Adrenal gland (tissue), 5 donors: ENCODE measurements at regions not wholly inside any gene's neighbourhood (a gene's known extent, or its start where the extent isn't known, plus 50 kb on each side); places are given as distances from the start of the nearest gene placed in this dataset.

Experiments used
- POLR2A ChIP-seq, 2 donors: fragments of 450-650 bp; IDR thresholded peaks; one replicate each; pipeline ENCODE4 v1.6.1; 2017; ENCODE audit warnings: antibody characterized with exemption in 2 of 2, mild to moderate bottlenecking in 2 of 2, moderate library complexity in 1 of 2
- TF ChIP-seq, protein P1 (sequence below), 6 experiments: fragments of 450-650 bp in 4 of 6; fragments of 200-600 bp in 2 of 6; sonication (generic) in 1 of 6; IDR thresholded peaks; 1 replicate in 5 of 6; 2 replicates in 1 of 6; pipeline versions ENCODE4 v1.5.1 to v1.8.0; 2016 to 2021; ENCODE audit warnings: antibody characterized with exemption in 6 of 6, mild to moderate bottlenecking in 2 of 6, moderate library complexity in 1 of 6
- donor health status: DM: no; HTN: no; CAD: no.

DNA sequence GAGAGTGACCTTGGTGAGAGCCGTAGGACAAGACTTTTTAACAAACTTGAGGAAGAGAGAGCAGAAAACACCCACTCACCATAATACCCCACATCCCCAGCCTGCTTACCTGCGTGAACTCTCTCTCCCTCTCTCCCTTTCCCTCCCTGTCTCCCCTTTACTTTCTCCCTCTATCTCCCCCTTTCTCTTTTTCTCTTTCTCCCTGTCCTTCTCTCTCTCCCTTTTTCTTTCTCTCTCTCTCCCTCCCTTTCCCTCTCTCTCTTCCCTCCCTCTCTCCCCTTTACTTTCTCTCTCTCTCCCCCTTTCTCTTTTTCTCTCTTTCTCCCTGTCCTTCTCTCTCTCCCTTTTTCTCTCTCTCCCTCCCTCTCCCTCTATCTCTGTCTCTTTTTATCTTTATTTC lies 464.0 kb upstream of the AUTS2 start:
- no peak for TF ChIP-seq POLR2A (IDR thresholded peaks at IDR 0.05)
- TF ChIP-seq, protein P1, sequence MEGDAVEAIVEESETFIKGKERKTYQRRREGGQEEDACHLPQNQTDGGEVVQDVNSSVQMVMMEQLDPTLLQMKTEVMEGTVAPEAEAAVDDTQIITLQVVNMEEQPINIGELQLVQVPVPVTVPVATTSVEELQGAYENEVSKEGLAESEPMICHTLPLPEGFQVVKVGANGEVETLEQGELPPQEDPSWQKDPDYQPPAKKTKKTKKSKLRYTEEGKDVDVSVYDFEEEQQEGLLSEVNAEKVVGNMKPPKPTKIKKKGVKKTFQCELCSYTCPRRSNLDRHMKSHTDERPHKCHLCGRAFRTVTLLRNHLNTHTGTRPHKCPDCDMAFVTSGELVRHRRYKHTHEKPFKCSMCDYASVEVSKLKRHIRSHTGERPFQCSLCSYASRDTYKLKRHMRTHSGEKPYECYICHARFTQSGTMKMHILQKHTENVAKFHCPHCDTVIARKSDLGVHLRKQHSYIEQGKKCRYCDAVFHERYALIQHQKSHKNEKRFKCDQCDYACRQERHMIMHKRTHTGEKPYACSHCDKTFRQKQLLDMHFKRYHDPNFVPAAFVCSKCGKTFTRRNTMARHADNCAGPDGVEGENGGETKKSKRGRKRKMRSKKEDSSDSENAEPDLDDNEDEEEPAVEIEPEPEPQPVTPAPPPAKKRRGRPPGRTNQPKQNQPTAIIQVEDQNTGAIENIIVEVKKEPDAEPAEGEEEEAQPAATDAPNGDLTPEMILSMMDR (IDR thresholded peaks at IDR 0.05), result no peak
